Liver (tissue), 3 donors: ENCODE measurements at regions not wholly inside any gene's neighbourhood (a gene's known extent, or its start where the extent isn't known, plus 50 kb on each side); places are given as distances from the start of the nearest gene placed in this dataset.

ENCODE experiments used
- GABPA ChIP-seq, 2 donors: IDR thresholded peaks in 1 of 2; conservative IDR thresholded peaks in 1 of 2; 2 replicates each; pipeline ENCODE4 v1.6.1; 2016; ENCODE audit warnings: antibody characterized with exemption in 2 of 2, mild to moderate bottlenecking in 1 of 2, moderate library complexity in 1 of 2
- RXRA ChIP-seq, 2 donors: IDR thresholded peaks; 2 replicates each; pipeline ENCODE4 v1.6.1; 2017 to 2018; ENCODE audit warnings: antibody characterized with exemption in 2 of 2, mild to moderate bottlenecking in 1 of 2
- SP1 ChIP-seq: IDR thresholded peaks from 2 replicates; pipeline ENCODE4 v1.6.1; 2018; ENCODE audit warnings: antibody characterized with exemption, mild to moderate bottlenecking
- TAF1 ChIP-seq: conservative IDR thresholded peaks from 2 replicates; pipeline ENCODE4 v1.6.1; 2016; ENCODE audit warnings: antibody characterized with exemption, mild to moderate bottlenecking
- YY1 ChIP-seq: IDR thresholded peaks from 2 replicates; pipeline ENCODE4 v1.6.1; 2016; ENCODE audit warnings: antibody characterized with exemption, mild to moderate bottlenecking
- TF ChIP-seq, protein P1 (sequence below): fragments of 150-350 bp; IDR thresholded peaks from 2 replicates; pipeline ENCODE4 v1.5.1; 2017; ENCODE audit warnings: improper control_type of control experiment, low read depth, low read length; ENCODE audit not compliant: missing input control
- TF ChIP-seq, protein P2 (sequence below): IDR thresholded peaks from 2 replicates; pipeline ENCODE4 v1.6.1; 2016; ENCODE audit warnings: antibody characterized with exemption
- TF ChIP-seq, protein P3 (sequence below): IDR thresholded peaks from 2 replicates; pipeline ENCODE4 v1.6.1; 2016; ENCODE audit warnings: antibody characterized with exemption
- TF ChIP-seq, protein P4 (sequence below): IDR thresholded peaks from 2 replicates; pipeline ENCODE4 v1.6.1; 2016; ENCODE audit warnings: antibody characterized with exemption, mild to moderate bottlenecking
- donor health status: healthy.
- donor health status: healthy.

DNA sequence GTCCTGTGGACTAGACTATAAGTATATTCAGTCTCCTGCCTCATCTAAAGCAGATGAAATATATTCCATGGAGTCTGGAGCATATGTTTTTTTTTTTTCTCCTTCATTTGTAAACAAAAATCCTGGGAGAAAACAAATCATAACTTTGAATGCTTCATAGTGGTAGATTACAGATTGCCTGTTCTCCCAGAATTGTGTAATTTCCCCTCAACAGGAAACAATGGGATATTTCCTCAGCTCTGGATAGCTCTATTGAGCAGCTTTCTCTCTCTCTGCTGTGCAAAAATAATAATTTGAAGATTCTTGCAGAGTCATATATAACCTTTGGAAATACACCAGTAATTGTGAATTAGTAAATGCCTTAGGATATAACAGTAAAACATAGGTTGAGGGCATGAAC, 1406.6 kb upstream of the ACVR2A start:
- TF ChIP-seq, protein P1, sequence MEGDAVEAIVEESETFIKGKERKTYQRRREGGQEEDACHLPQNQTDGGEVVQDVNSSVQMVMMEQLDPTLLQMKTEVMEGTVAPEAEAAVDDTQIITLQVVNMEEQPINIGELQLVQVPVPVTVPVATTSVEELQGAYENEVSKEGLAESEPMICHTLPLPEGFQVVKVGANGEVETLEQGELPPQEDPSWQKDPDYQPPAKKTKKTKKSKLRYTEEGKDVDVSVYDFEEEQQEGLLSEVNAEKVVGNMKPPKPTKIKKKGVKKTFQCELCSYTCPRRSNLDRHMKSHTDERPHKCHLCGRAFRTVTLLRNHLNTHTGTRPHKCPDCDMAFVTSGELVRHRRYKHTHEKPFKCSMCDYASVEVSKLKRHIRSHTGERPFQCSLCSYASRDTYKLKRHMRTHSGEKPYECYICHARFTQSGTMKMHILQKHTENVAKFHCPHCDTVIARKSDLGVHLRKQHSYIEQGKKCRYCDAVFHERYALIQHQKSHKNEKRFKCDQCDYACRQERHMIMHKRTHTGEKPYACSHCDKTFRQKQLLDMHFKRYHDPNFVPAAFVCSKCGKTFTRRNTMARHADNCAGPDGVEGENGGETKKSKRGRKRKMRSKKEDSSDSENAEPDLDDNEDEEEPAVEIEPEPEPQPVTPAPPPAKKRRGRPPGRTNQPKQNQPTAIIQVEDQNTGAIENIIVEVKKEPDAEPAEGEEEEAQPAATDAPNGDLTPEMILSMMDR, result no peak
- TF ChIP-seq RXRA (IDR thresholded peaks at IDR 0.05) (no peak), YY1 (no peak), SP1 (no peak), TAF1 (no peak), GABPA (IDR thresholded peaks at IDR 0.05 in 1 of 2, conservative IDR thresholded peaks at IDR 0.05 in 1 of 2) (no peak)
- TF ChIP-seq, protein P2, sequence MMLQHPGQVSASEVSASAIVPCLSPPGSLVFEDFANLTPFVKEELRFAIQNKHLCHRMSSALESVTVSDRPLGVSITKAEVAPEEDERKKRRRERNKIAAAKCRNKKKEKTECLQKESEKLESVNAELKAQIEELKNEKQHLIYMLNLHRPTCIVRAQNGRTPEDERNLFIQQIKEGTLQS, result no peak
- TF ChIP-seq, protein P3, sequence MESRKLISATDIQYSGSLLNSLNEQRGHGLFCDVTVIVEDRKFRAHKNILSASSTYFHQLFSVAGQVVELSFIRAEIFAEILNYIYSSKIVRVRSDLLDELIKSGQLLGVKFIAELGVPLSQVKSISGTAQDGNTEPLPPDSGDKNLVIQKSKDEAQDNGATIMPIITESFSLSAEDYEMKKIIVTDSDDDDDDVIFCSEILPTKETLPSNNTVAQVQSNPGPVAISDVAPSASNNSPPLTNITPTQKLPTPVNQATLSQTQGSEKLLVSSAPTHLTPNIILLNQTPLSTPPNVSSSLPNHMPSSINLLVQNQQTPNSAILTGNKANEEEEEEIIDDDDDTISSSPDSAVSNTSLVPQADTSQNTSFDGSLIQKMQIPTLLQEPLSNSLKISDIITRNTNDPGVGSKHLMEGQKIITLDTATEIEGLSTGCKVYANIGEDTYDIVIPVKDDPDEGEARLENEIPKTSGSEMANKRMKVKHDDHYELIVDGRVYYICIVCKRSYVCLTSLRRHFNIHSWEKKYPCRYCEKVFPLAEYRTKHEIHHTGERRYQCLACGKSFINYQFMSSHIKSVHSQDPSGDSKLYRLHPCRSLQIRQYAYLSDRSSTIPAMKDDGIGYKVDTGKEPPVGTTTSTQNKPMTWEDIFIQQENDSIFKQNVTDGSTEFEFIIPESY, result no peak
- TF ChIP-seq, protein P4, sequence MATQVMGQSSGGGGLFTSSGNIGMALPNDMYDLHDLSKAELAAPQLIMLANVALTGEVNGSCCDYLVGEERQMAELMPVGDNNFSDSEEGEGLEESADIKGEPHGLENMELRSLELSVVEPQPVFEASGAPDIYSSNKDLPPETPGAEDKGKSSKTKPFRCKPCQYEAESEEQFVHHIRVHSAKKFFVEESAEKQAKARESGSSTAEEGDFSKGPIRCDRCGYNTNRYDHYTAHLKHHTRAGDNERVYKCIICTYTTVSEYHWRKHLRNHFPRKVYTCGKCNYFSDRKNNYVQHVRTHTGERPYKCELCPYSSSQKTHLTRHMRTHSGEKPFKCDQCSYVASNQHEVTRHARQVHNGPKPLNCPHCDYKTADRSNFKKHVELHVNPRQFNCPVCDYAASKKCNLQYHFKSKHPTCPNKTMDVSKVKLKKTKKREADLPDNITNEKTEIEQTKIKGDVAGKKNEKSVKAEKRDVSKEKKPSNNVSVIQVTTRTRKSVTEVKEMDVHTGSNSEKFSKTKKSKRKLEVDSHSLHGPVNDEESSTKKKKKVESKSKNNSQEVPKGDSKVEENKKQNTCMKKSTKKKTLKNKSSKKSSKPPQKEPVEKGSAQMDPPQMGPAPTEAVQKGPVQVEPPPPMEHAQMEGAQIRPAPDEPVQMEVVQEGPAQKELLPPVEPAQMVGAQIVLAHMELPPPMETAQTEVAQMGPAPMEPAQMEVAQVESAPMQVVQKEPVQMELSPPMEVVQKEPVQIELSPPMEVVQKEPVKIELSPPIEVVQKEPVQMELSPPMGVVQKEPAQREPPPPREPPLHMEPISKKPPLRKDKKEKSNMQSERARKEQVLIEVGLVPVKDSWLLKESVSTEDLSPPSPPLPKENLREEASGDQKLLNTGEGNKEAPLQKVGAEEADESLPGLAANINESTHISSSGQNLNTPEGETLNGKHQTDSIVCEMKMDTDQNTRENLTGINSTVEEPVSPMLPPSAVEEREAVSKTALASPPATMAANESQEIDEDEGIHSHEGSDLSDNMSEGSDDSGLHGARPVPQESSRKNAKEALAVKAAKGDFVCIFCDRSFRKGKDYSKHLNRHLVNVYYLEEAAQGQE, result no peak
